Right atrium auricular region (tissue), 2 donors: ENCODE measurements at regions not wholly inside any gene's neighbourhood (a gene's known extent, or its start where the extent isn't known, plus 50 kb on each side); places are given as distances from the start of the nearest gene placed in this dataset.
"Not testable (repeated sequence)": the region's sequence is repeated elsewhere in the genome, so short reads cannot be mapped to it uniquely, and the experiment has no call there.

ENCODE experiments used
- DNase-seq: peaks from one replicate; pipeline ENCODE4 v3.0.0-alpha.2; 2019; ENCODE audit warnings: low spot score
- H3K27ac ChIP-seq, 2 donors: fragments of 200-600 bp; sonication (generic); 1 replicate in 1 of 2; 2 replicates in 1 of 2; pipeline ENCODE4 v1.5.1; 2016 to 2019
- H3K27me3 ChIP-seq, 2 donors: fragments of 200-600 bp; sonication (generic); one replicate each; pipeline versions ENCODE4 v1.5.1 to v1.6.0; 2017 to 2019
- H3K36me3 ChIP-seq: fragments of 200-600 bp; sonication (generic); one replicate; pipeline ENCODE4 v1.5.1; 2016
- H3K4me1 ChIP-seq, 2 donors: fragments of 200-600 bp; sonication (generic); one replicate each; pipeline versions ENCODE4 v1.5.1 to v1.6.0; 2017 to 2019
- H3K4me3 ChIP-seq, 2 donors: fragments of 200-600 bp; sonication (generic); 1 replicate in 1 of 2; 2 replicates in 1 of 2; pipeline ENCODE4 v1.5.1; 2017 to 2019; ENCODE audit warnings: mild to moderate bottlenecking in 1 of 2, moderate library complexity in 1 of 2
- H3K9me3 ChIP-seq, 2 donors: fragments of 200-600 bp; sonication (generic); one replicate each; pipeline ENCODE4 v1.5.1; 2019
- CTCF ChIP-seq, 2 donors: fragments of 200-600 bp; sonication (generic); IDR thresholded peaks; one replicate each; pipeline ENCODE4 v1.5.1; 2019; ENCODE audit warnings: antibody characterized with exemption in 2 of 2

DNA sequence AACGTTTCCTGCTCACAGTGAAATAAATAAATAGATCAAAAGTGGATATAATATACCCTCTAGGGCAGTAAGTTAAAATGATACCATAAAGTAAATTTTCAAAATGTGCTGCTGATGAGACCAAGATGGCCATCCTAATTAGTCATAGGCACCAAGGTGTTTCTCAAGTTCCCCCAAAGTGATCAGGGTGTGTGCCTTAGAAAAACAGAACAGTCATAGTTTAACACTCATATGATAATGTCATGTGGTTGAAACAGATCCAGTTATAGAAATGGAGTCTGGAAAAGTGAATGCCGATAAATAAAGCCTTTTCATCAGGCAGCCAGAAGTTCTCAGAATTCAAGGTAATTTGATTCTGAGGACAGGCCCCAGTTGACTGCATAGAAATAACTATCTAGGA, 161.5 kb upstream of the CDKN2B start:
- no peak overlapping the region for H3K4me3 ChIP-seq
- TF ChIP-seq CTCF (IDR thresholded peaks at IDR 0.05), result no peak
- H3K27me3 ChIP-seq, result no peaks in the 10 kb centered on the region
- no peaks in the 10 kb centered on the region for H3K4me1 ChIP-seq
- H3K27ac ChIP-seq, result no peak overlapping the region
- no peaks in the 10 kb centered on the region for H3K36me3 ChIP-seq
- H3K9me3 ChIP-seq, result no peaks in the 10 kb centered on the region
- DNase-seq, result no peak

DNA sequence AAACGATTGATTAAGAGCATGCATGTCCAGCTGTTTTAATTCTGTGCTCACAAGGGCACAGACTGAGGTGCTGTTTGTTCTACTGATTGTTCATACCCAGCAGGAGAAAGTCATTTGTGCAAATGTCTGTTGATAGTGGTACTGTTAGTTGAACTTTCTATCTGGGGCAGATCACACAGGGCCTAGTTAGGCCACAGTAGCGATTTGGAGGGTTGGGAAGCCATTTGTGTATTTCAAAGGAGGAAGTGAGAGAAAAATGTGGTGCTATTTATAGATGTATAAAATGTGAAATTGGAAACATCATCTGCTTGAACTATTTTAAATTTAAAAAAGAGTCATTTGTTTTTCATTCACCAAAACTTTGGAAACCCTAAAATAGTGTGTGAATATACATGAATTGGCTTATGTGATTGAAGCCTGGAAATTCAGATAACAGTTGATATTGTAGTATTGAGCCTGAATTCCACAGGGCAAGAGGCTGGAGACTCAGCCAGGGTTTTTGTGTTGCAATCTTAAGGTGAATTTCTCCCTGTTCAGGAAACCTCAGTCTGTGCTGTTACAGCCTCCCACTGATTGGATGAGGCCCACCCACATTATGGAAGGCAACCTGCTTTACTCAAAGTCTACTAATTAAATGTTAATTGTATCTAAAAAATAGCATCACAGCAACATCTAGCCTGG, 162.0 kb upstream of the CDKN2B start:
- TF ChIP-seq CTCF (IDR thresholded peaks at IDR 0.05), result no peak
- H3K27ac ChIP-seq, result no peak overlapping the region
- no peaks in the 10 kb centered on the region for H3K27me3 ChIP-seq
- no peaks in the 10 kb centered on the region for H3K36me3 ChIP-seq
- no peak for DNase-seq
- H3K4me1 ChIP-seq, result no peaks in the 10 kb centered on the region
- H3K9me3 ChIP-seq, result no peaks in the 10 kb centered on the region
- H3K4me3 ChIP-seq, result no peak overlapping the region

DNA sequence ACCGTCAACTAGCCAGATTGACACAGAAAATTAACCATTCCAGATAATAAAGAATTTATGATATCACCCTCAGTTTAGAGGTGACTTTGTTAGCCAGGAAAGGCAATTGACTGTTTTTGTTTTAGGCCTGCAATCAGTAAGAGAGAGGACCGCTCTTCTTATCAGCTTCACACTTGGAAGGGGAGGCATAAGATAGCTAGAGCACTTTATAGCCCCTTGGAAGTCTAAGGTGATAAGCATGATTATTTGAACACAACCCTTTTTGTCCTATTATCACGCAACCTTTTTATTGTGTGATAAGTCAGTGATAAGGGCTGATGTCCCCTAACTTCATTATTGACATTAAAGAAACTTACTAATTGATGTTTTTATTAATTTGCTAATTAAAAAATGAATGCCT, 162.6 kb upstream of the CDKN2B start:
- Histone ChIP-seq H3K9me3 (no peaks in the 10 kb centered on the region), H3K27me3 (no peaks in the 10 kb centered on the region), H3K4me1 (no peaks in the 10 kb centered on the region), H3K4me3 (no peak overlapping the region), H3K36me3 (no peaks in the 10 kb centered on the region), H3K27ac (no peak overlapping the region)
- DNase-seq, result no peak
- no peak for TF ChIP-seq CTCF (IDR thresholded peaks at IDR 0.05)

GRCh38 chr9:22173908-22174307, 164.8 kb upstream of the CDKN2B start:
- no peaks in the 10 kb centered on the region for H3K9me3 ChIP-seq
- H3K36me3 ChIP-seq, result no peaks in the 10 kb centered on the region
- no peaks in the 10 kb centered on the region for H3K4me1 ChIP-seq
- no peaks in the 10 kb centered on the region for H3K27me3 ChIP-seq
- H3K4me3 ChIP-seq, result no peak overlapping the region
- no peak for DNase-seq
- TF ChIP-seq CTCF (IDR thresholded peaks at IDR 0.05), result no peak
- no peak overlapping the region for H3K27ac ChIP-seq

GRCh38 chr9:22175972-22176545, 167.0 kb upstream of the CDKN2B start:
- H3K4me1 ChIP-seq, result no peaks in the 10 kb centered on the region
- H3K4me3 ChIP-seq, result no peak overlapping the region
- no peak for TF ChIP-seq CTCF (IDR thresholded peaks at IDR 0.05)
- H3K36me3 ChIP-seq, result no peaks in the 10 kb centered on the region
- no peak for DNase-seq
- H3K9me3 ChIP-seq, result no peaks in the 10 kb centered on the region
- no peak overlapping the region for H3K27ac ChIP-seq
- H3K27me3 ChIP-seq, result no peaks in the 10 kb centered on the region

DNA sequence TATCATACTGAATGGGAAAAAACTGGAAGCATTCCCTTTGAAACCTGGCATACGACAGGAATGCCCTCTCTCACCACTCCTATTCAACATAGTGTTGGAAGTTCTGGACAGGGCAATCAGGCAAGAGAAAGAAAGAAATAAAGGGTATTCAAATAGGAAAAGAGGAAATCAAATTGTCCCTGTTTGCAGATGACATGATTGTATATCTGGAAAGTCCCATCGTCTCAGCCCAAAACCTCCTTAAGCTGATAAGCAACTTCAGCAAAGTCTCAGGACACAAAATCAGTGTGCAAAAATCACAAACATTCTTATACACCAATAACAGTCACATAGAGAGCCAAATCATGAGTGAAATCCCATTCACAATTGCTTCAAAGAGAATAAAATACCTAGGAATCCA, 171.9 kb upstream of the CDKN2B start:
- not testable (repeated sequence) for H3K27ac ChIP-seq, H3K9me3 ChIP-seq, DNase-seq, H3K4me3 ChIP-seq, H3K36me3 ChIP-seq, H3K27me3 ChIP-seq, H3K4me1 ChIP-seq
